ENCODE measurements at regions not wholly inside any gene's neighbourhood (a gene's known extent, or its start where the extent isn't known, plus 50 kb on each side); places are given as distances from the start of the nearest gene placed in this dataset.
"Not testable (repeated sequence)": the region's sequence is repeated elsewhere in the genome, so short reads cannot be mapped to it uniquely, and the experiment has no call there.

DNA sequence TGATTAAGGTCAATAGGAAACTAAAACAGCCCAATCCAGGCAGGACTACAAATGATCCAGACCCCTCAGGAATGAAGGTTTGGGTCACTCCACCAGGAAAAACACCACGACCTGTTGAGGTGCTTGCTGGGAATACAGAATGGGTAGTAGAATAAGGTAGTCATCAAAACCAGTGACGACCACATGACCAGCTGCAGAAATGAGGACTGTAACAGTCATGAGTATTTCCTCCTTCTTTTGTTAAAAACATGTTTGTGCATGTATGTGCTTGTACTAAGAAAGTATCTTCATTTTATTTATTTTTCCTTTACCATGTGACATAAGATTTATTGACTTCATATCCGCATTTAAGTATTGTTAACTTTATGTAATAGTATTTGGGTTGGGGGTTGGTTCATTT is 603.5 kb upstream of the NR3C2 start:
- Histone ChIP-seq H3K4me2 (ENCODE audit: low read depth, low read length, poor library complexity, severe bottlenecking) (no peak overlapping the region), H3K9ac (ENCODE audit: low read length) (no peak overlapping the region), H3K36me3 (ENCODE audit: low read length) (no peaks in the 10 kb centered on the region), H4K20me1 (ENCODE audit: low read depth, low read length) (no peaks in the 10 kb centered on the region), H3K9me2 (replicated peaks; ENCODE audit: insufficient read depth, low read length) (no peaks in the 10 kb centered on the region), H3F3A (ENCODE audit: insufficient read depth) (no peaks in the 10 kb centered on the region), H3K27ac (ENCODE audit: low read depth, low read length) (no peak overlapping the region), H3K9me3 (ENCODE audit: insufficient read depth, low read length) (no peaks in the 10 kb centered on the region), H3K27me3 (ENCODE audit: low read length) (no peaks in the 10 kb centered on the region), H2AFZ (ENCODE audit: low read depth, low read length, severe bottlenecking) (no peak overlapping the region), H3K79me2 (ENCODE audit: insufficient read depth, low read length) (no peaks in the 10 kb centered on the region), H3K4me3 (ENCODE audit: insufficient read depth, low read length, poor library complexity, severe bottlenecking) (no peak overlapping the region)
- TF ChIP-seq EZH2phosphoT487 (conservative IDR thresholded peaks at IDR 0.05; ENCODE audit: low read length), result no peak
- TF ChIP-seq, protein P1, sequence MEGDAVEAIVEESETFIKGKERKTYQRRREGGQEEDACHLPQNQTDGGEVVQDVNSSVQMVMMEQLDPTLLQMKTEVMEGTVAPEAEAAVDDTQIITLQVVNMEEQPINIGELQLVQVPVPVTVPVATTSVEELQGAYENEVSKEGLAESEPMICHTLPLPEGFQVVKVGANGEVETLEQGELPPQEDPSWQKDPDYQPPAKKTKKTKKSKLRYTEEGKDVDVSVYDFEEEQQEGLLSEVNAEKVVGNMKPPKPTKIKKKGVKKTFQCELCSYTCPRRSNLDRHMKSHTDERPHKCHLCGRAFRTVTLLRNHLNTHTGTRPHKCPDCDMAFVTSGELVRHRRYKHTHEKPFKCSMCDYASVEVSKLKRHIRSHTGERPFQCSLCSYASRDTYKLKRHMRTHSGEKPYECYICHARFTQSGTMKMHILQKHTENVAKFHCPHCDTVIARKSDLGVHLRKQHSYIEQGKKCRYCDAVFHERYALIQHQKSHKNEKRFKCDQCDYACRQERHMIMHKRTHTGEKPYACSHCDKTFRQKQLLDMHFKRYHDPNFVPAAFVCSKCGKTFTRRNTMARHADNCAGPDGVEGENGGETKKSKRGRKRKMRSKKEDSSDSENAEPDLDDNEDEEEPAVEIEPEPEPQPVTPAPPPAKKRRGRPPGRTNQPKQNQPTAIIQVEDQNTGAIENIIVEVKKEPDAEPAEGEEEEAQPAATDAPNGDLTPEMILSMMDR (IDR thresholded peaks at IDR 0.05; ENCODE audit: insufficient read depth, low read length, poor library complexity, severe bottlenecking), result no peak

DNA sequence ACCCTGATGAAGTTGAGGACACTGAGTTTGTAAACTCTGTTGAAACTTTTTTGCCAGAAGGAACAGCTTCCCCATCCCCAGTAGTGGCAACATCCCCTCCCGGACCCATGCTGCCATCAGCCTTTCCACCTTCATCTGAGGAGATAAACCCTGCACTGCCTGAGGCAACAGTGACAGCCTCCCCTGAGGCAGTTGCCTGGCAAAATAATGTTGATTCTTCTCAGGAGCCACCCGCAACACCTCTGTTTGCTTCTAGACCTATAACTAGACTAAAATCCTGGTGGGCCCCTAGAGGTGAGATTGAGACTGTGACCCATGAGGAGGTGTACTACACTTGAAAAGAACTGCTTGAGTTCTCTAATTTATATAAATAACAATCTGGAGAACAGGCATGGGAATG is 597.6 kb upstream of the NR3C2 start:
- H3K79me2 ChIP-seq (ENCODE audit: insufficient read depth, low read length); H3K9me3 ChIP-seq (ENCODE audit: insufficient read depth, low read length); H3K27me3 ChIP-seq (ENCODE audit: low read length); H3K4me3 ChIP-seq (ENCODE audit: insufficient read depth, low read length, poor library complexity, severe bottlenecking); H3K27ac ChIP-seq (ENCODE audit: low read depth, low read length); H3K36me3 ChIP-seq (ENCODE audit: low read length); H3F3A ChIP-seq (ENCODE audit: insufficient read depth); H4K20me1 ChIP-seq (ENCODE audit: low read depth, low read length); H3K4me2 ChIP-seq (ENCODE audit: low read depth, low read length, poor library complexity, severe bottlenecking); H3K9ac ChIP-seq (ENCODE audit: low read length); H3K9me2 ChIP-seq (replicated peaks; ENCODE audit: insufficient read depth, low read length); H2AFZ ChIP-seq (ENCODE audit: low read depth, low read length, severe bottlenecking): not testable (repeated sequence)

DNA sequence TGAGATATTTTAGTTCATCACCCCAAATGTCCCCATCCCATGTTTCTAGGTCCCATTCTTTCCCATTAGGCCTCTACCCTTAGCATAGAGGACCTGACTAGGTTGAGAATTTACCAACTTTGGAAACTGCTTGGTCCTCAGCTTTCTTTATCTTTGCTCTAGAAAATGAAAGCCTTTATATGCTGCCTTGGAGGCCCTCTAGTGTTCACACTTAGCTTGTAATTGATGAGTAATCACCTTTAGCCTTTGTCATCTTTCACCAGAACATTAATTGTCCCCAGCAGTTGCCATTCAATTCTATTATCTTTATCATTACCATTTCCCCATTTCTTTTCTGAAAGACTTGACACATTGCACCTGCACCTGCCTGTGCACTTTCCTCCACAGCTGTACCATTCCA is 589.2 kb upstream of the NR3C2 start:
- Histone ChIP-seq H2AFZ (ENCODE audit: low read depth, low read length, severe bottlenecking) (no peak overlapping the region), H3K27ac (ENCODE audit: low read depth, low read length) (no peak overlapping the region)

DNA sequence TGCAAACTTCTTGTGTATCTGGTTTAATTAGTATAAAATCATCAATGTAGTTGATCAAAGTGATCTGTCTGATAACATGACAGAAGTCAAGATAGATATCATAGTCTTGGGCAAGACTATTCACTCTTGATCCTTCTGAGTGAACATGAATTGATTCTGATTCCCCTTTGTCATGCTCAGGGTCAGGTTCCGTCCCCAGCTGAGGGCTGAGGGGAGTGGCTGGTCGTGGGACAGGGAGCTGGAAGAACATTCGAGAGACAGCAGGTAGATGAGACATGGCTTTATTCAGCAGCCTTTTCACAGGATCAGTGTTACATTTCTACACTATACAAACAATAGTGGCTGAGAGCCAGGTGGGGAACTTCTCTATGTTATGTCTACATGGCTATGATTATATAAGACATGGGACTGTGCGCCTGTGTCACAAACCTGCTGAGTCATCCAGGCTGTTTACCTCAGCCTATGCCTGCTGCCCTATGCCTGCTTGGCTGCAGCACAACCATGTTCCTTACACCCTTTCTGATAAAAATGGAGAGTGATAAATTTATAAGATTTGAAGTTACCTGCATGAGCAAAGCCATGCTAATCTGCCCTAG is 586.9 kb upstream of the NR3C2 start:
- no peaks in the 10 kb centered on the region for H4K20me1 ChIP-seq (ENCODE audit: low read depth, low read length)
- H3K27me3 ChIP-seq (ENCODE audit: low read length), result no peaks in the 10 kb centered on the region
- no peaks in the 10 kb centered on the region for H3K36me3 ChIP-seq (ENCODE audit: low read length)
- H3F3A ChIP-seq (ENCODE audit: insufficient read depth), result no peaks in the 10 kb centered on the region
- H3K79me2 ChIP-seq (ENCODE audit: insufficient read depth, low read length), result no peaks in the 10 kb centered on the region
- TF ChIP-seq, protein P1 (IDR thresholded peaks at IDR 0.05; ENCODE audit: insufficient read depth, low read length, poor library complexity, severe bottlenecking), result no peak
- TF ChIP-seq EZH2phosphoT487 (conservative IDR thresholded peaks at IDR 0.05; ENCODE audit: low read length), result no peak
- H3K9me2 ChIP-seq (replicated peaks; ENCODE audit: insufficient read depth, low read length), result no peaks in the 10 kb centered on the region
- no peak overlapping the region for H3K9ac ChIP-seq (ENCODE audit: low read length)
- no peak overlapping the region for H3K27ac ChIP-seq (ENCODE audit: low read depth, low read length)
- no peak overlapping the region for H2AFZ ChIP-seq (ENCODE audit: low read depth, low read length, severe bottlenecking)
- no peak overlapping the region for H3K4me3 ChIP-seq (ENCODE audit: insufficient read depth, low read length, poor library complexity, severe bottlenecking)
- H3K4me2 ChIP-seq (ENCODE audit: low read depth, low read length, poor library complexity, severe bottlenecking), result no peak overlapping the region
- H3K9me3 ChIP-seq (ENCODE audit: insufficient read depth, low read length), result no peaks in the 10 kb centered on the region

More for the DNA sequence above, 589.2 kb upstream of the NR3C2 start:
- Histone ChIP-seq H3K9me2 (replicated peaks; ENCODE audit: insufficient read depth, low read length) (no peaks in the 10 kb centered on the region), H3K79me2 (ENCODE audit: insufficient read depth, low read length) (no peaks in the 10 kb centered on the region), H3F3A (ENCODE audit: insufficient read depth) (no peaks in the 10 kb centered on the region), H3K4me2 (ENCODE audit: low read depth, low read length, poor library complexity, severe bottlenecking) (no peak overlapping the region), H4K20me1 (ENCODE audit: low read depth, low read length) (no peaks in the 10 kb centered on the region), H3K9ac (ENCODE audit: low read length) (no peak overlapping the region), H3K9me3 (ENCODE audit: insufficient read depth, low read length) (no peaks in the 10 kb centered on the region), H3K27me3 (ENCODE audit: low read length) (no peaks in the 10 kb centered on the region), H3K36me3 (ENCODE audit: low read length) (no peaks in the 10 kb centered on the region), H3K4me3 (ENCODE audit: insufficient read depth, low read length, poor library complexity, severe bottlenecking) (no peak overlapping the region)
- no peak for TF ChIP-seq EZH2phosphoT487 (conservative IDR thresholded peaks at IDR 0.05; ENCODE audit: low read length)
- TF ChIP-seq, protein P1 (IDR thresholded peaks at IDR 0.05; ENCODE audit: insufficient read depth, low read length, poor library complexity, severe bottlenecking), result no peak
